Body of pancreas (tissue), 4 donors: ENCODE measurements at regions not wholly inside any gene's neighbourhood (a gene's known extent, or its start where the extent isn't known, plus 50 kb on each side); places are given as distances from the start of the nearest gene placed in this dataset.

Experiments
- ATAC-seq: fragments of 150-250 bp; one replicate; pipeline ENCODE4 v1.9.1; 2016
- DNase-seq, 4 donors: peaks; one replicate each; pipeline ENCODE4 v3.0.0-alpha.2; 2019
- H3K27ac ChIP-seq, 4 donors: fragments of 200-600 bp; sonication (generic); 1 replicate in 3 of 4; 2 replicates in 1 of 4; pipeline versions ENCODE4 v1.5.1 to v1.6.1; 2016 to 2019; ENCODE audit warnings: mild to moderate bottlenecking in 1 of 4, mixed read lengths in 1 of 4, moderate library complexity in 1 of 4
- H3K27me3 ChIP-seq, 2 donors: fragments of 200-600 bp; sonication (generic); one replicate each; pipeline ENCODE4 v1.6.0; 2016; ENCODE audit warnings: mild to moderate bottlenecking in 1 of 2
- H3K36me3 ChIP-seq, 2 donors: fragments of 200-600 bp; sonication (generic); replicated peaks in 1 of 2; 2 replicates each; pipeline ENCODE4 v1.5.1; 2016; ENCODE audit warnings: low read depth in 2 of 2; ENCODE audit not compliant: insufficient read depth in 1 of 2
- H3K4me1 ChIP-seq: fragments of 200-600 bp; sonication (generic); one replicate; pipeline ENCODE4 v1.6.0; 2016
- H3K4me3 ChIP-seq, 2 donors: fragments of 200-600 bp; sonication (generic); 1 replicate in 1 of 2; 2 replicates in 1 of 2; pipeline ENCODE4 v1.5.1; 2016 to 2019
- H3K9me3 ChIP-seq, 3 donors: fragments of 200-600 bp; sonication (generic); 1 replicate in 2 of 3; 2 replicates in 1 of 3; pipeline ENCODE4 v1.5.1; 2016
- POLR2A ChIP-seq, 3 donors: fragments of 450-650 bp; IDR thresholded peaks; one replicate each; pipeline ENCODE4 v1.6.1; 2016; ENCODE audit warnings: antibody characterized with exemption in 3 of 3, mild to moderate bottlenecking in 2 of 3
- WGBS, 2 donors: methylation state at CpG; one replicate each; pipeline ENCODE4 v1.1.5; 2017; 5-methylcytosine and 5-hydroxymethylcytosine counted together
- intact Hi-C: fragments of 100-400 bp; cut with DNase I; formaldehyde crosslinking; loops from one replicate; pipeline ENCODE4 v1.15.1; 2023
- TF ChIP-seq, protein P1 (sequence below), 7 experiments: fragments of 450-650 bp in 4 of 7; fragments of 200-600 bp in 3 of 7; sonication (generic) in 3 of 7; IDR thresholded peaks; one replicate each; pipeline ENCODE4 v1.5.1; 2016 to 2019; ENCODE audit warnings: antibody characterized with exemption in 7 of 7

DNA sequence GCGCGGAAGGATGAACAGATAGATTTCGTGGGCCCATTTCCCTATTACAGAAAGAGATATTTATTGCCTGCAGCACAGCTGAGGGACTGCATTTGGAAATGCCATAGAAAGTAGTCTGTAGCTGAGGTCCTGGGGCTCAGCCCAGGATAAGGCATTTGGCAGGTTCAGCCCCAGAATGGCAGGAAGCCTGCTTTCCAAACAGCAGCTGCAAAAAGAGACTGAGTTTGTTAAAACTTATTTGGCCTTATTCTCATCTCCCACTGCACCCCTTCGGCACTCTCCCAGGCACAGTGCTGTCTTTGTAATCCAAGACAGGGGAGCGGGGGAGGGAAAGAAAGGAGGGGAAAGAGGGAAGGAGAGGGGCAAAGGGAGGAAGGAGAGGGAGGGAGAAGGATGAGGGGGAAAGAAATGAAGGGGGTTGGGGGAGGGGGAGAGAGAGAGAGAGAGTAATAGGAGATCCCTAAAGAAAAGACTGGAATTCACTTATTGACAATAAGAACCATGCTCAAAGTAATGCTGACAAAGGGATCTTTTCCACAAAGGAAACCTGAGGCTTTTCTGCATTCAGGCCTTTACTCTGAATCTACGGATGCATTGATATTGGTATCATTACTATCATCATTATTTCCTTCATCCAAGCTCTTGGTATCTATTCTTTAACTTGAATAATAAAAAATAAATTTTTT, 94.0 kb upstream of the LRRN1 start:
- no peaks in the 10 kb centered on the region for H3K36me3 ChIP-seq
- H3K4me1 ChIP-seq = peaks cover 24% of the 10 kb centered on the region
- ATAC-seq (no peak), DNase-seq (no peak)
- H3K9me3 ChIP-seq = no peaks in the 10 kb centered on the region
- no peaks in the 10 kb centered on the region for H3K27me3 ChIP-seq
- WGBS, 2 donors = 52 to 54% methylated on average over 6 of the region's 6 CpGs
- TF ChIP-seq POLR2A (IDR thresholded peaks at IDR 0.05) = no peak
- TF ChIP-seq, protein P1, sequence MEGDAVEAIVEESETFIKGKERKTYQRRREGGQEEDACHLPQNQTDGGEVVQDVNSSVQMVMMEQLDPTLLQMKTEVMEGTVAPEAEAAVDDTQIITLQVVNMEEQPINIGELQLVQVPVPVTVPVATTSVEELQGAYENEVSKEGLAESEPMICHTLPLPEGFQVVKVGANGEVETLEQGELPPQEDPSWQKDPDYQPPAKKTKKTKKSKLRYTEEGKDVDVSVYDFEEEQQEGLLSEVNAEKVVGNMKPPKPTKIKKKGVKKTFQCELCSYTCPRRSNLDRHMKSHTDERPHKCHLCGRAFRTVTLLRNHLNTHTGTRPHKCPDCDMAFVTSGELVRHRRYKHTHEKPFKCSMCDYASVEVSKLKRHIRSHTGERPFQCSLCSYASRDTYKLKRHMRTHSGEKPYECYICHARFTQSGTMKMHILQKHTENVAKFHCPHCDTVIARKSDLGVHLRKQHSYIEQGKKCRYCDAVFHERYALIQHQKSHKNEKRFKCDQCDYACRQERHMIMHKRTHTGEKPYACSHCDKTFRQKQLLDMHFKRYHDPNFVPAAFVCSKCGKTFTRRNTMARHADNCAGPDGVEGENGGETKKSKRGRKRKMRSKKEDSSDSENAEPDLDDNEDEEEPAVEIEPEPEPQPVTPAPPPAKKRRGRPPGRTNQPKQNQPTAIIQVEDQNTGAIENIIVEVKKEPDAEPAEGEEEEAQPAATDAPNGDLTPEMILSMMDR (IDR thresholded peaks at IDR 0.05) = no peak
- no peak overlapping the region for H3K4me3 ChIP-seq
- no peak overlapping the region for H3K27ac ChIP-seq
- intact Hi-C loops = no loop called here

DNA sequence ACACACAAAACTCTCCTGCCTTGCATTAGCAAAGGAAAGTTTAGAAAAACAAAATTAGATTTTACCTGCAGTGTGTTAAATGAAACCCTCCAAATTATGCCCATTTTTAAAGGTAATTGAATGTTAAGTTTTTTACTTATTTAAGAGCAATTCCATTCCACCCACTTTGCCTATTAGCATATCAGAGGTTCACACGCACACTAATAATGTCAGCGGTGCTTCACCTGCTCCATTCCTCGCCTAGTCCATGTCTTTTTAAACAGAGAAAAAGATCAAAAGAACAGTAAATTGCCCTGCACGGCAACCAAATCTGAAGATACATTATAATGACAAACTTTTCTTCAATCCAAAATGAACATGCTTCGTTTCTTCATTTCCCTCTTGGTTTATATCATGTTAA, 97.3 kb upstream of the LRRN1 start:
- DNase-seq (no peak), ATAC-seq (no peak)
- no peaks in the 10 kb centered on the region for H3K27me3 ChIP-seq
- no peaks in the 10 kb centered on the region for H3K9me3 ChIP-seq
- no peak overlapping the region for H3K4me3 ChIP-seq
- H3K36me3 ChIP-seq = no peaks in the 10 kb centered on the region
- no peak for TF ChIP-seq POLR2A (IDR thresholded peaks at IDR 0.05)
- TF ChIP-seq, protein P1 (IDR thresholded peaks at IDR 0.05) = no peak
- WGBS, 2 donors = 91 to 94% methylated on average over 5 of the region's 5 CpGs
- H3K27ac ChIP-seq = no peak overlapping the region
- H3K4me1 ChIP-seq = peaks cover 22% of the 10 kb centered on the region
- intact Hi-C loops = no loop called here

GRCh38 chr3:3699816-3700633, 99.2 kb upstream of the LRRN1 start:
- no peaks in the 10 kb centered on the region for H3K36me3 ChIP-seq
- H3K9me3 ChIP-seq = no peaks in the 10 kb centered on the region
- no peaks in the 10 kb centered on the region for H3K27me3 ChIP-seq
- intact Hi-C loops = no loop called here
- DNase-seq (peak; percentile 19 to 69 (median 46)), ATAC-seq (peak; percentile 91)
- no peak for TF ChIP-seq POLR2A (IDR thresholded peaks at IDR 0.05)
- TF ChIP-seq, protein P1 (IDR thresholded peaks at IDR 0.05) = no peak
- no peak overlapping the region for H3K4me3 ChIP-seq
- H3K27ac ChIP-seq = peak overlapping the region; percentile 22 to 68 (median 45)
- WGBS, 2 donors = 13 to 19% methylated on average over 7 of the region's 7 CpGs
- peaks cover 21% of the 10 kb centered on the region for H3K4me1 ChIP-seq

DNA sequence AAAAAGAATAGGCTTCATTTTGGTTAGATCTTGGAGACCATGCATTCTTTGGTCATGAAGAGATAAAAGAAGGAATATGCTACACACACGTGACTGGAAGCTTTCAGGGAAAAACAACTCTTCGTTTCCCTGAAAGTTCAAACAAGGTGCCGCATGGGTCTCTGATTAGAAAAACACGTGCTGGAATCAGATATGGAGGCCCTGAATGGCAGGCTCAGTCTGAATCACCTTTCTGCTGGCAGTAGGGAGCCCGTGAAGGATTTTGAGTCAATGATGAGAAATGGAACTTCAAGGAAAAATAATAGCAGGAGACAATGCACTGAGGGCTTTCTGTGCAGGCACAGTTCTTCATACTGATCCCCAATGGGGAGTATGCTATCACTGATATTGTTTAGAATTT, 99.8 kb upstream of the LRRN1 start:
- intact Hi-C loops = no loop called here
- Histone ChIP-seq H3K27ac (peak overlapping the region in 2 of 4 donors; percentile 58 to 68), H3K27me3 (no peaks in the 10 kb centered on the region), H3K4me1 (peaks cover 21% of the 10 kb centered on the region), H3K4me3 (no peak overlapping the region), H3K36me3 (no peaks in the 10 kb centered on the region), H3K9me3 (no peaks in the 10 kb centered on the region)
- 20 to 27% methylated on average over 5 of the region's 5 CpGs for WGBS, 2 donors
- DNase-seq = peak in 2 of 4 donors; percentile 15 to 19
- peak; percentile 28 for ATAC-seq
- no peak for TF ChIP-seq POLR2A (IDR thresholded peaks at IDR 0.05)
- TF ChIP-seq, protein P1 (IDR thresholded peaks at IDR 0.05) = no peak
